ENCODE measurements at regions not wholly inside any gene's neighbourhood (a gene's known extent, or its start where the extent isn't known, plus 50 kb on each side); places are given as distances from the start of the nearest gene placed in this dataset.
"Not testable (repeated sequence)": the region's sequence is repeated elsewhere in the genome, so short reads cannot be mapped to it uniquely, and the experiment has no call there.

DNA sequence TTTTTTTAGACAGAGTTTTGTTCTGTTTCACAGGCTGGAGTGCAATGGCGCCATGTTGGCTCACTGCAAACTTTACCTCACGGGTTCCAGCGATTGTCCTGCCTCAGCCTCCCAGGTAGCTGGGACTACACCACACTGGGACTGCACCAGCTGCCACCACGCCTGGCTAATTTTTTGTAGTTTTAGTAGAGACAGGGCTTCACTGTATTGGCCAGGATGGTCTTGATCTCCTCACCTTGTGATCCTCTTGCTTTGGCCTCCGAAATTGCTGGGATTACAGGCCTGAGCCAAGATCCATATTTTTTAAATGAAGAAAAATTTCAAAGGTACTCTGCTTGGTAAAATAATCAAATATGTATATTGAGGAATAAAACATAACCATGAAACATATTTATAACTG lies 195.8 kb upstream of the TPTE start:
- peak; percentile 76 for DNase-seq

DNA sequence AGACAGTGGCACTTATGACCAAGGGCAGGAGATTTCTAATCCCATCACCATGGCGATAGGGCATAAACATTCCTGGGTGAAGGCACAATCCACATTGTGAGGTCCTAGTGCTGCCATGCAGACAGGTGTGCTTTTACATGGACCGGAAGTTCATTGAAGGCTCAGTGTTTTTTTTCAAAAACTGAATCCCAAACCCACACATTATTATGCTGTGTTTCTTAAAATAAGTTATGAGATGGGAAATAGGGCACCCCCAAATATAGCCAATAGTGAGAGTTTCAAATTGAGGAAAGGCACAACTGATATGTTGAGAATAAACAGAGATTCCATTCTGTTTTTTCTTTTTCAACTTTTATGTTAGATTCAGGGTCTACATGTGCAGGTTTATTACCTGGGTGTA lies 195.2 kb upstream of the TPTE start:
- DNase-seq = not testable (repeated sequence)

DNA sequence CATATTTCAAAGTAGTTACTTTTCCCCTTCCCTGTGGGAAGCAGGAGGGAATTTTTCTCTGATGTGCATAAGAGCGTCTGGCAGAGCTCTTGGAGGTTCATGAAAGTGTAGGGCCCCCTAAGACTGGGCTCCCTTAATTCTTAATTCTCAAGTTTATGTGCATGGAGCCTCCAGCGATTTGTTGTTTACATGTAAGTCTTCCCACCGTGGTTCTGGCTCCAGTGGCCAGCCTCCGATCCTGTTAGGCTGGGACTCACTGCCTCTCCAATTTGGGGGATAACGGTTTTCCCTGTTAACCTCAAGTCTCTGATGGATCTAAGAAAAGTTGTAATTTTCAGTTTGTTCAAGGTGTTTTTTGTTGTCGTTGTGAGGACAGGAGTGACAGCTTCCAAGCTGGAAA lies 192.7 kb upstream of the TPTE start:
- DNase-seq = not testable (repeated sequence)

DNA sequence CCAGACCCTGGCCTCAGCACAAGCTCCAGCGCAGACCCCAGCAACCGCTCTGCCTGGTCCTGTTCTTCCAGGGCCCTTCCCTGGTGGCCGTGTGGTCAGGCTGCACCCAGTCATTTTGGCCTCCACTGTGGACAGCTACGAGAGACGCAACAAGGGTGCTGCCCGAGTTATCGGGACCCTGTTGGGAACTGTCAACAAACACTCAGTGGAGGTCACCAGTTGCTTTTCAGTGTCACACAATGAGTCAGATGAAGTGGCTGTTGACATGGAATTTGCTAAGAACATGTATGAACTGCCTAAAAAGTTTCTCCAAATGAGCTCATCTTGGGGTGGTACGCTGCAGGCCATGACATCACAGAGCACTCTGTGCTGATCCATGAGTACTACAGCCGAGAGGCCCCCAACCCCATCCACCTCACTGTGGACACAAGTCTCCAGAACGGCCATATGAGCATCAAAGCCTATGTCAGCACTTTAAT lies 190.7 kb upstream of the TPTE start:
- not testable (repeated sequence) for DNase-seq

DNA sequence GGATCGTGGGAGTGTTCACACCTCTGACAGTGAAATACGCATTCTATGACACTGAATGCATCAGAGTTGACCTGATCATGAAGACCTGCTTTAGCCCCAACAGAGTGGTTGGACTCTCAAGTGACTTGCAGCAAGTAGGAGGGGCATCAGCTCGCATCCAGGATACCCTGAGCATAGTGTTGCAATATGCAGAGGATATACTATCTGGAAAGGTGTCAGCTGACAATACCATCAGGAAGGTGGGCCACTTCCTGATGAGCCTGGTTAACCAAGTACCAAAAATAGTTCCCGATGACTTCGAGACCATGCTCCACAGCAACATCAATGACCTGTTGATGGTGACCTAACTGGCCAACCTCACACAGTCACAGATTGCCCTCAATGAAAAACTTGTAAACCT lies 190.2 kb upstream of the TPTE start:
- DNase-seq = not testable (repeated sequence)

DNA sequence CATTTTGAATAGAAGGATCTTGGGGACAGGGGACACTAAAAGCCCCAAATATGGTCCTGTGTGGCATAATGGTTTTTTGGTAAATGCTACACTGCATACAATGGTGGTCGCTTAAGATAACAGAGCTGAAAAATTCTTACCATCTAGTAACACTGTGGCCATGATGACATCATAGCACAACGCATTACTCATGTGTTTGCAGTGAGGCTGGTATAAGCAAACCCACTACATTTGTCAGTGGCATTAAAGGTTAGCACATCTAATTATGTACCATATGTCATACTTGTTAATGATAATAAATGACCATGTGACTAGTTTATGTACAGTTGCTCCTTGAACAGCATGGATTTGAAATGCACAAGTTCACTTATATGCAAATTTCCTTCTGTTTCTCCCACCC lies 188.4 kb upstream of the TPTE start:
- not testable (repeated sequence) for DNase-seq

DNA sequence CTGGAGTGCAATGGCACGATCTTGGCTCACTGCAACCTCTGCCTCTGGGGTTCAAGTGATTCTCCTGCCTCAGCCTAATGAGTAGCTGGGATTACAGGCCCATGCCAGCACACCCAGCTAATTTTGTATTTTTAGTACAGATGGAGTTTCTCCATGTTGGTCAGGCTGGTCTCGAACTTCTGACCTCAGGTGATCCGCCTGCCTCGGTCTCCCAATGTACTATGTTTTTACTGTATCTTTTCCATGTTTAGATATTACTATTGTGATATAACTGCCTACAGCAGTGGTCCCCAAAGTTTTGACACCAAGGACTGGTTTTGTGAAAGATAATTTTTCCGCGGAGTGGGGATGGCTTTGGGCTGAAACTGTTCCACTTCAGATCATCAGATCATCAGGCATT lies 187.0 kb upstream of the TPTE start:
- DNase-seq = not testable (repeated sequence)

DNA sequence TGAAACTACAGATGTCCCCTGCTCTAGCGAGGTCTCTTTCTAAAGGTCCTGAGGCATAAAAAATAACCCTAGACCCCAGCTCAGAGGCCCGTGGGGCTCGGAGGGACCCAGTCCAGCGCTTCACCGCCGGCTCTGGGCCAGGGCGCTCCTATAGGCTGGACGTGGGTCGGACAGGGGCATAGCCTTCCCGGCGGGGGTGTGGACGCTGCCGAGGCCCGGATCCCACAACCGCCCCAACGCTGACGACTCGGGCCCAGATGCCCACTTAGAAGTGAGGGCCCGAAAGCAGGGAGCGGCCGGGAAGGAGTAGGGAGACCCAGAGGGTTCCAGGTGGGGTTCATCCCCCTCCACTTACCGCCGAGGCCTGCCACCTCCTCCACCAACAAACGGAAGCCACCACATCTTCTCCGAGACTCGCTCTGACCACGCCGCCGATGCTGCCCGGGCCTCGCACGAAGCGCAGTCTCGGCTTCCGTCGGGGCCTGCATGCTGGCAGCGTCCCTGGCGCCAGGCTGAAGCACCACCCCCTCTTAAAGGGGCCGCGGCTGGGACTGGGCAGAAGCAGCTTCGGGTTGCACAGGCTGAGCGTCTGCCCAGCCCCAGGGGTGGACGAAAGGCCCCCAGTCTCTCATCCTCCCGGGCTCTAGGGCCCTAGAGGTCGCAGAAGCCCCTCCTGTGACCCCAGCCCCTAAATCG lies 179.0 kb upstream of the TPTE start:
- not testable (repeated sequence) for DNase-seq

DNA sequence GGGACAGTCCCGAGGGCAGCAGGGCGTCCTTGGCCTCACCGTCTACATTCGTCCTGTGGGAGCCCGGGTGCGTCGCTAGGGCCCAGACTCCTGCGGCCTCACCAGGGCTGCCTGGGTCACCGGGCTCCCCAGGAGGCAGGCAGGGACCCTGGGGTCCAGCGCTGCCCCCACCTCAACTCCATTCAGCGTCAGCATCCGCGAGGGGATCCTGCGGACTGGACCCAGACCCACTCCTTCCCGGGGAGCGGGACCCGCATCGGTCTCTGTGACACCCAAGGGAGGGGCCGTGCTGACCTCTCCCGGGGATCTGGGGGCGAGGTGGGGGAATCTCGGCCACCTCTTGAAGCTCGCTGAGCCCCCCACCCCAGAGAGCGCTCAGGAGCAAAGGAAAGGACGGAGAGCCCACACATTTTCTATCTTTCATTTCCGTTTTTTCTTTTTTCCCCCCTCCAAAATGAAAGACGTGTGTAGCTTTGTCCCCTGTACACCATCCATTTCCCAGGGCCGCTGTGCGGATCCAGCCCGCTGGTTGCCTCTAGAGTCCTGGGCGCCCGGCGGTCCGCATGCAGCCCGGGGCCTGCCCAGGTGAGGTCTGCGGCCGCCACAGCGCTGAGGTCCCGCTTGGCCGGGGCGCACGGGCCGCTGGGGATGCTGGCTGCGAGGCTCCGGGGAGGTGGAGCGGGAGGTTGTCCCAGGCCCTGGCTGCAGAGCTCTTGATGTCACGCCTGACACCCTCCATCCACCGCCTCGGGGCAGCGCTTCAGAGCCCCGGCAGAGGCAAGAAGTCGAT lies 178.0 kb upstream of the TPTE start:
- DNase-seq = not testable (repeated sequence)

DNA sequence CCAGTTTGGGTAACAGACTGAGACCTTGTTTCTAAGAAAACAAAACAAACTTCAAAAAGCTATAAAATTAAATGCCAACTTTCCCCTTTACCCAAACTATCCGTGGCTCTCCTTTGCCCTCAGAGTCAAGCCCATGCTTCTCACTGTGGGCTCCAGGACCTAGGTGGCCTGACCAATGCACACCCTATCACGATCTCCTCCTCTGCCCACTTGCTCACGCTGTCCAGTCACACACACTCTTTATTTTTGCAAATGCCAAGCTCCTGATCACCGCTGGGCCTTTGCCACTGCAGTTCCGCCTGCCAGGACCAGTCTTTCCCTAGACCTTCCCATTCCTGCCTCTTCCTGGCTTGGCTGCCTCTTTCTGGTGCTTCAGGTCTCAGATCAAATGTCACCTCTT lies 177.1 kb upstream of the TPTE start:
- not testable (repeated sequence) for DNase-seq

DNA sequence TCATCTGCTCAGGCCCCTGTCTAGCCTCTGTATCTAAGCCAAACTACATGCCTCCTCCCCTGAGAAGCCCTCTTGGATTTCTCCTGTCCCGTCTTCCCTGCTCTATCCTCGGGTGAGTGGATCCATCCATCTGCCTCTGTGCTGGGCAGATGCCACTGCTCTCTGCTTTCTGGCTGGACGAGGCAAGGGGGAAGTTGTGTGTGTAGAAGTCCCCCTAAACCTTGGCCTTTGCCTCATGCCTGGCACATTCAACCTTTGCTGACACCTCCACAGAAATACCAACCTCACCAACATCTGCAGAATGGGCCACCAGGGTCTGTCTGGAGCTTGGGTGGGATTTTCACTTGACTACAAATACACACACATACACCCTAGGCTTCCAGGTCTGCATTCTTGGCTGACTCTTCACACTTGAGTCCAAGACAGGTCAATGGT lies 176.2 kb upstream of the TPTE start:
- not testable (repeated sequence) for DNase-seq

DNA sequence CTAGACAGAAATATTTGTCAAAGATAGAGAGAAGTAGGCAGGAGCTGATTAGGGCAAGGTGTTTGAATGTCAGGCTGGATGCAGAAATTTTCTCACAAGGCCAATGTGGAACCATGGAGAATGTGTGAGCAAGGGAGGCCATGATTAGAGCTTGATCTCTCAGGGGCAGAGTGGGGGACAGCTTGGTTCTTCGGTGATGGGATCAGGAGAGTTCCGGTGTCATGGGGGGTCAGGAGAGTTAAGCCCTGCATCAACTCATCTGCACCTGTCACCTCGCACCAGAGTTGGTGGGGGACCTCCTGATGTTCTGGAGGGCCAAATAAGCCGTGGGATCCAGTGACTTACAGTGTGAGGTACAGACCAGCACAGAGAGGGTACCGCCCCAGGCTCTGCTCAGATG lies 175.1 kb upstream of the TPTE start:
- DNase-seq = not testable (repeated sequence)

DNA sequence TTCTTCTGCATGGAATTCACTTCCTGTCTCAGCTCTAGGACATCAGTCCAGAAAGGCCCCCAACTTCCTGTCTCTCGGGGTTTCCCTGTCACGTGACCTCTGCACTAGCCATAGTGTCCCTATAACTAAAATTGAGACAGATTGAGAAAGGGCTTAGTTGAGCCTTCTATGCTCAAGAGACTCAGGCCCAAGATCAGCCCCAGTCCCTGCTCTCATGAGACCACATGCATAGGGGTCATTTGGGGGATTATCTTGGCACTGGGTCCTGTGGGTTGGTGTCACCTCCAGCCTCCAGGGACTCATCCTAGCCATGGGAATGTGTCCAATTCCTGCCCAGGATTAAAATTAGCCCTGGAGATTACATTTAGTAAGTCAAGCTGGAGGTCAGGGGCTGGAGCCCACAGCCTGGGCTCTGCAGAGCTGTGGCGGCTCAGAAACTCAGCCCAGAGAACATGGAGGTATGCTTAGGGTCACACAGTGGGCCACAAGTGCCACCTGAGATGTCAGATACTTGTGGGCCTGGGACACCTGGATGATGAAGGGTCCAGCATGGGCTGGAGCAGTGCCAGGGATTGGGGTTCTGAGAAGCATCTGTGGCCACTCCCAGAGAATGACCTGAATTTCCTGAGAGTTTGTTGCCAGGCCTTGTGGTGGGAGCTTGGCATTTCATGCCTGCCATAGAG lies 174.3 kb upstream of the TPTE start:
- not testable (repeated sequence) for DNase-seq

DNA sequence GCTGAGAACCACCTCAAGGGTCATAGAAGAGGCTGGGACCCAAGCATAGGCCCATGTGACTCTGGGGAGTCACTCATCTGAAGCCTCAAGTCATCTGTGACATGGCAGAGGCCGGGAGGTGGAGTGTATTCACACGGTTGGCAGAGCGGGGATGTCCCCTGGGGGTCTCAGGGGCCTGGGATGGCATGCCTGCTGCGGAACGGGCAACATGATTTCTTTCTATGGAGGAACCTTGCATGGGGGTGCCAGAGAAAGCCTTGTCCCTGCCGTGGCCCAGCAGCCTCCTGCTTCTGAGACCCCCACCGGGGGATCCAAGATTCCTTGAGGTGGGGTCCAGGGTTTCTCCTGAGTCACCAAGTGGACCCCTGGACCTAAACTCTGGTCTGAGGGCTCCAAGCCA lies 173.7 kb upstream of the TPTE start:
- DNase-seq = not testable (repeated sequence)

DNA sequence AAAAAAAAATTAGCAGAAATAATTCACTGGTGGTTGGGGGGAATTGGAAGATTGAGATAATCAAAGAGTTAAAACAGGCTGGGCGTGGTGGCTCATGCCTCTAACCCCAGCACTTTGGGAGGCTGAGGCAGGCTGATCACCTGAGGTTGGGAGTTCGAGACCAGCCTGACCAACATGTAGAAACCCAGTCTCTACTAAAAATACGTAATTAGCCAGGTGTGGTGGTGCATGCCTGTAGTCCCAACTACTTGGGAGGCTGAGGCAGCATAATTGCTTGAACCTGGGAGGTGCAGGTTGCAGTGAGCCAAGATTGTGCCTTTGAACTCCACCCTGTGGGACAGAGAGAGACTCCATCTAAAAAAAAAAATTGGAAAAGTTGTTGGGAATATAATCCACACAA lies 173.2 kb upstream of the TPTE start:
- DNase-seq = not testable (repeated sequence)

DNA sequence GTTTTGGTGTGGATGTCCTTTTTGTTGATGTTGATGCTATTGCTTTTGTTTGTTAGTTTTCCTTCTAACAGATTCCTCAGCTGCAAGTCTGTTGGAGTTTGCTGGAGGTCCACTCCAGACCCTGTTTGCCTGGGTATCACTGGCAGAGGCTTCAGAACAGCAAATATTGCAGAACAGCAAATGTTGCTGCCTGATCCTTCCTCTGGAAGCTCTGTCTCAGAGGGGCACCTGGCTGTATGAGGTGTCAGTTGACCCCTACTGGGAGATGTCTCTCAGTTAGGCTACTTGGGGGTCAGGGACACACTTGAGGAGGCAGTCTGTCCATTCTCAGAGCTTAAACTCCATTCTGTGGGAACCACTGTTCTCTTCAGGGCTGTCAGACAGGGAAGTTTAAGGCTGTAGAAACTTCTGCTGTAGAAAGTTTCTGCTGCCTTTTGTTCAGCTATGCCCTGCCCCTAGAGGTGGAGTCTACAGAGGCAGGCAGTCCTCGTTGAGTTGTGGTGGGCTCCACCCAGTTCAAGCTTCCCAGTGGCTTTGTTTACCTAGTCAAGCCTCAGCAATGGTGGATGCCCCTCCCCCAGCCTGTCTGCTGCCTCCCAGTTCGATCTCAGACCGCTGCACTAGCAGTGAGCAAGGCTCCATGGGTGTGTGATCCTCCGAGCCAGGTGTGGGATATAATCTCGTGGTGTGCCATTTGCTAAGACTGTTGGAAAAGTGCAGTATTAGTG lies 166.4 kb upstream of the TPTE start:
- DNase-seq = not testable (repeated sequence)

DNA sequence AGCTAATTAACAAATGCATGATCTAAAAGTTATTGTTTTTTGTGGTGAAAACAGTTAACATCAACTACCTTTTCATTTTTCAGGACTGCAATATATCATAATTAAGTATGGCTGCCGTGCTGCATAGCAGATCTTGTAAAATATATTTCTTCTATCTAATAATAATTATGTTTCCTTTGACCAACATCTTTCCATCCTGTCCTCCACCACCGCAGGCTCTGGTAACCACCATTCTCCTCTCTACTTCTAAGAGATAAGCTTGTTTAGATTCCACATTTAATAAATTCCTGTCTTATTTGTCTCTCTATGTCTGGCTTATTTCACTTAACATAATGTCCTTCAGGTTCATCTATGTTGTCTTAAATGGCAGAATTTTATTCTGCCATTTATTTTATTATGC lies 162.3 kb upstream of the TPTE start:
- DNase-seq = not testable (repeated sequence)

DNA sequence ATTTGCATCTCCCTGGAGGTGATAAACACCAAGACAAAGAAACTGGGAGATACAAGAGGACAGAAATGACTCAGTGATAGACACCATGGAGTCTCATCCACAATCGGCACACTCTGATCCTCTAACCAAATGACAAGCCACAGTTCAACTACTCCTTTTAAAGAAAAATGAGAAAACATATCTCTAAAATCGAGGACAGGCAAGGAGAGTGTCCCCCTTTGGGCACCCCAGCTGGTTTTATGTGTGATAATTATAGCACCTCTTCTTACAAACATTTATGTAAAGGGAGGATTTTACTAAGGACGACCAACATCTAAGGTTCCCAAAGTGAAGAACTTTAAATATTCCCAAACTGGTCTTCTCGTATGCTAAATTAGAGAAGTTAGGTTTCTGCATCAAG lies 161.5 kb upstream of the TPTE start:
- DNase-seq = not testable (repeated sequence)

DNA sequence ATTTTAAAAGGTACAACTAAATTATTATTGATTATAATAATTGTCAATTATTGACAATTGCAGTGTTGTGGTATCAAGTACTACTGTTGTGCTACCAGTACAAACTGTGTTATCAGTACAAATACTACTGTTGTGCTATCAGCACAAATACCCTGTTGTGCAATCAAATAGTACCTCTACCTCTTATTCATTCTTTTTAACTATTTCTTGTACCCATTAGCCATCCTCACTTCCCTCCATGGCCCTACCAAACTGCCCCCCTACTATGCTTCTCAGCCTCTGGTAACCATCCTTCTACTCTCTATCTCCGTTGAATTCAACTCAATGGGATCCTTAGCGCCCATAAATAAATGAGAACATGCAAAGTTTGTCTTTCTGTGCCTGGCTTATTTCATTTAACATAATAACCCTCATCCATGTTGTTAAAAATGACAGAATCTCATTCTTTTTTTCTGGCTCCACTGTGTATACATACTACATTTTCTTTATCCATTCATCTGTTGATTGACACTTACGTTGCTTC lies 160.1 kb upstream of the TPTE start:
- DNase-seq = not testable (repeated sequence)

DNA sequence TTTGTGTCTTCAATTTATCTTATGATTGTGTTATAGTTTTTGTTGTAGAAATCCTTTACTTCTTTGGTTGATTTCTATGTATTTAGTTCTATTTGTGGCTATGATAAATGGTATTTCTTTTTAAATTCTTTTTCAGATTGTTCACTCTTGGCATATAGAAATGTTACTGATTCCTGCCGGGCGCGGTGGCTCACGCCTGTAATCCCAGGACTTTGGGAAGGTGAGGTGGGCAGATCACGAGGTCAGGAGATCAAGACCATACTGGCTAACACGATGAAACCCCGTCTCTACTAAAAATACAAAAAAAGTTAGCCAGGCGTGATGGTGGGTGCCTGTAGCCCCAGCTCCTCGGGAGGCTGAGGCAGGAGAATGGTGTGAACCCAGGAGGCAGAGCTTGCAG lies 158.6 kb upstream of the TPTE start:
- not testable (repeated sequence) for DNase-seq

DNA sequence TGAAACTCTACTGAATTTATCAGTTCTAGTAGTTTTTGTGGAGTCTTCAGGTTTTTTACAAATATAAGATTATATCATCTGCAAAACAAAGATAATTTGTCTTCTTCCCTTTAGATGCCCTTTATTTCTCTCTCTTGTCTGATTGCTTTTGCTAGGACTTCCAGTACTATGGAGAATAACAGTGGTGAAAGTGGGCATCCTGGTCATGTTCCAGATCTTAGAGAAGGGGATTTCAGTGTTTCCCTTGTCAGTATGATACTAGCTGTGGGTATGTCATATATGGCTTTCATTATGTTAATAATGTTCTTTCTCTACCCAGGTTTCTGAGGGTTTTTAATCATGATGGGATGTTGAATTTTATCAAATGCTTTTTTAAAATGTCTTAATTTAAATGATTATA lies 158.1 kb upstream of the TPTE start:
- DNase-seq = not testable (repeated sequence)

DNA sequence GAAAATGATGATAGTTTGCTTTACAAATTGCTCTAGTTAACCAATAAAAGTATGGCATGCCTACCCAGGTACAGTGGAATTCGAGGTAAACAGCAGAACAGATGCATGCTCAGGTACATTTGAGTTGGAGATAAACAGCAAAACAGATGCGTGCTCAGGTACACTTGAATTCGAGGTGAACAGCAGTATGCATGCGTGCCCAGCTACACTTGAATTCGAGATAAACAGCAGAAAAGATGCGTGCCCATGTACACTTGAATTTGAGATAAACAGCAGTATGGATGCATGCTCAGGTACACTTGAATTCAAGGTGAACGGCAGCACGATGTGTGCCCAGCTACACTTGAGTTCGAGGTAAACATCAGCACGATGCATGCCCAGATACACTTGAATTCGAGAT lies 155.2 kb upstream of the TPTE start:
- DNase-seq = not testable (repeated sequence)

DNA sequence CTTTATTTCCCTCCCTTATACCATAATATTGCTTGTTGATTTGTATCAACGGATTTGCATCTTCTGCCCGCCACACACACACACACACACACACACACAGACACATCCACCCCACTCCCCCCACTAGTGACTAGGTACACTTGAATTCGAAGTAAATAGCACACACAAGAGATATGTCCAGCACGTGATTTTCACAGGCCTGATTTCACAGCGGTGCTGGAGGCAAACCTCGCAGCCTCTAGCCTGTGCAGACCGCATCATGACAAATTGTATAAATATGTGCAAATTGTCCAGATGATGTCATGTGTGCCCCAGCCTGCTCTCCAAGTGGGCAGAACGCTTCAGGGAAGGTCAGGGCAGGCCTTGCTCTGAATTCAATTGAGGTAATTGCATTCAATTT lies 153.8 kb upstream of the TPTE start:
- DNase-seq = not testable (repeated sequence)

Measured in hematopoietic multipotent progenitor cell treated with erythropoietin and hydrocortisone succinate and interleukin-3 and kit ligand, for 6 days (in vitro differentiated cells).